ENCODE measurements at regions not wholly inside any gene's neighbourhood (a gene's known extent, or its start where the extent isn't known, plus 50 kb on each side); places are given as distances from the start of the nearest gene placed in this dataset.

DNA sequence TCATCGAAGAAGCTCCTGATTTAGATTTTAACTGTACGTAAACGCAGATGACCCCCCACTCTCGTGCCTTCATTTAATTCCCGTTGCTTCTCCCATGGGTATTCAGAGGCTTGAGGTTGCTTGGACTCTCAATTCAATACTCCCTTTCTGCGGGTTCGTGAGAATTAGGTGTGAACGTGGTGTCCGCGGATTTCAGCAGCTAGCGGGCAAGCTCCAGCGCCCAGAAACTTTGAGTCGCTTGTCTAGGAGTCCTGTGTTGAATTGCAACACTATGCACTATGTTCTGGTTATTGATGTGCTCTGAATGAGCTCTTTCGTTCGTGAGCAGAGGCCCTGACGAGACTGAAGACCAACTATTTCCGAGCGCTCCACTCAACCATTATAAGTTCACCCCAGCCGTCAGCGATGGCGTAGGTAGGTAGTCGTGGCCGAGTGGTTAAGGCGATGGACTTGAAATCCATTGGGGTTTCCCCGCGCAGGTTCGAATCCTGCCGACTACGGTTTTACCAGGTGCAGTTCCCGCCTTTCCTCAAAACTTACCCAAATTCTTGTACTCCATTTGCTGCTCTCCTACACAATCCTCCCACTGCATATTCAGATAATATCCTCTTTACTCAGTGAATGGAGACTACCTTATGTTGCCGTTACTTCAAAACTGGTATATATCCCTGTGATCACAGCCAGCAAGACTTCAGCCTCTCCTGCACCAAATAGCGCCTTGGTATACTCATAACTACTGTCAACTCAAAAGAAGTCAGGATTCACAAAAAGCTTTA is 72.6 kb upstream of the ZNF184 start (continued):
- TF ChIP-seq, protein P1, sequence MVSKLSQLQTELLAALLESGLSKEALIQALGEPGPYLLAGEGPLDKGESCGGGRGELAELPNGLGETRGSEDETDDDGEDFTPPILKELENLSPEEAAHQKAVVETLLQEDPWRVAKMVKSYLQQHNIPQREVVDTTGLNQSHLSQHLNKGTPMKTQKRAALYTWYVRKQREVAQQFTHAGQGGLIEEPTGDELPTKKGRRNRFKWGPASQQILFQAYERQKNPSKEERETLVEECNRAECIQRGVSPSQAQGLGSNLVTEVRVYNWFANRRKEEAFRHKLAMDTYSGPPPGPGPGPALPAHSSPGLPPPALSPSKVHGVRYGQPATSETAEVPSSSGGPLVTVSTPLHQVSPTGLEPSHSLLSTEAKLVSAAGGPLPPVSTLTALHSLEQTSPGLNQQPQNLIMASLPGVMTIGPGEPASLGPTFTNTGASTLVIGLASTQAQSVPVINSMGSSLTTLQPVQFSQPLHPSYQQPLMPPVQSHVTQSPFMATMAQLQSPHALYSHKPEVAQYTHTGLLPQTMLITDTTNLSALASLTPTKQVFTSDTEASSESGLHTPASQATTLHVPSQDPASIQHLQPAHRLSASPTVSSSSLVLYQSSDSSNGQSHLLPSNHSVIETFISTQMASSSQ (IDR thresholded peaks at IDR 0.05; ENCODE audit: low read depth): 0 out of 2 replicates have a peak, but pooled peaks have one; percentile 45
- TF ChIP-seq, protein P1 (CRISPR knock-in tag; IDR thresholded peaks at IDR 0.05; ENCODE audit: borderline replicate concordance): no peak; the same call in 1 of the 2 replicates
- TF ChIP-seq TBL1XR1 (IDR thresholded peaks at IDR 0.05; ENCODE audit: borderline replicate concordance, low read length, partially characterized antibody) (peak; percentile 12), FOXO1 (CRISPR knock-in tag; IDR thresholded peaks at IDR 0.05) (peak; percentile 20; the same call in 1 of the 2 replicates), NFIB (CRISPR knock-in tag; IDR thresholded peaks at IDR 0.05; ENCODE audit: borderline replicate concordance) (no peak), RAD21 (CRISPR knock-in tag; IDR thresholded peaks at IDR 0.05) (no peak), HNRNPK (IDR thresholded peaks at IDR 0.05; ENCODE audit: low read depth, low read length, poor library complexity, severe bottlenecking) (no peak), TCF7L2 (IDR thresholded peaks at IDR 0.05; ENCODE audit: low read depth, low read length) (no peak), PHF21A (CRISPR knock-in tag; IDR thresholded peaks at IDR 0.05) (peak; percentile 77), PITX1 (CRISPR knock-in tag; IDR thresholded peaks at IDR 0.05) (peak; percentile 88), ZNF251 (CRISPR knock-in tag; IDR thresholded peaks at IDR 0.05) (no peak), HNF4A (CRISPR knock-in tag; IDR thresholded peaks at IDR 0.05) (peak; percentile 59; the same call in 1 of the 2 replicates), ZNF256 (CRISPR knock-in tag; conservative IDR thresholded peaks at IDR 0.05) (no peak; the same call in 1 of the 2 replicates), ATRX (CRISPR knock-in tag; IDR thresholded peaks at IDR 0.05; ENCODE audit: borderline replicate concordance) (no peak), PRMT3 (CRISPR knock-in tag; IDR thresholded peaks at IDR 0.05; ENCODE audit: borderline replicate concordance, low read depth) (0 out of 2 replicates have a peak, but pooled peaks have one; percentile 40), BHLHE40 (IDR thresholded peaks at IDR 0.05; ENCODE audit: low read length) (no peak), ZNF703 (CRISPR knock-in tag; IDR thresholded peaks at IDR 0.05; ENCODE audit: borderline replicate concordance) (no peak), HOXA9 (CRISPR knock-in tag; IDR thresholded peaks at IDR 0.05; ENCODE audit: borderline replicate concordance) (no peak), ZNF205 (CRISPR knock-in tag; IDR thresholded peaks at IDR 0.05) (peak; percentile 88)
- TF ChIP-seq, protein P2, sequence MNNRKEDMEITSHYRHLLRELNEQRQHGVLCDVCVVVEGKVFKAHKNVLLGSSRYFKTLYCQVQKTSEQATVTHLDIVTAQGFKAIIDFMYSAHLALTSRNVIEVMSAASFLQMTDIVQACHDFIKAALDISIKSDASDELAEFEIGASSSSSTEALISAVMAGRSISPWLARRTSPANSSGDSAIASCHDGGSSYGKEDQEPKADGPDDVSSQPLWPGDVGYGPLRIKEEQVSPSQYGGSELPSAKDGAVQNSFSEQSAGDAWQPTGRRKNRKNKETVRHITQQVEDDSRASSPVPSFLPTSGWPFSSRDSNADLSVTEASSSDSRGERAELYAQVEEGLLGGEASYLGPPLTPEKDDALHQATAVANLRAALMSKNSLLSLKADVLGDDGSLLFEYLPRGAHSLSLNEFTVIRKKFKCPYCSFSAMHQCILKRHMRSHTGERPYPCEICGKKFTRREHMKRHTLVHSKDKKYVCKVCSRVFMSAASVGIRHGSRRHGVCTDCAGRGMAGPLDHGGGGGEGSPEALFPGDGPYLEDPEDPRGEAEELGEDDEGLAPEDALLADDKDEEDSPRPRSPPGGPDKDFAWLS (CRISPR knock-in tag; IDR thresholded peaks at IDR 0.05; ENCODE audit: borderline replicate concordance): no peak

Measured in HepG2 (cell line).